Progenitor cell of endocrine pancreas (in vitro differentiated cells): ENCODE measurements at regions not wholly inside any gene's neighbourhood (a gene's known extent, or its start where the extent isn't known, plus 50 kb on each side); places are given as distances from the start of the nearest gene placed in this dataset.

Experiments
- DNase-seq: peaks from one replicate; pipeline ENCODE4 v3.0.0; 2021; ENCODE audit warnings: low spot score; ENCODE audit not compliant: unreplicated experiment
- H3K27ac Mint-ChIP-seq: 2 replicates; pipeline ENCODE4 v1.8.0; 2021; ENCODE audit warnings: mild to moderate bottlenecking, moderate library complexity, mixed read lengths
- H3K27me3 Mint-ChIP-seq: 2 replicates; pipeline ENCODE4 v1.8.0; 2021; ENCODE audit warnings: mixed read lengths
- H3K36me3 Mint-ChIP-seq: 2 replicates; pipeline ENCODE4 v1.8.0; 2022; ENCODE audit warnings: mixed read lengths; ENCODE audit not compliant: insufficient read depth
- H3K4me1 Mint-ChIP-seq: 2 replicates; pipeline ENCODE4 v1.8.0; 2021; ENCODE audit warnings: low read depth, mixed read lengths
- H3K4me3 Mint-ChIP-seq: 2 replicates; pipeline ENCODE4 v1.8.0; 2021; ENCODE audit warnings: low read depth, mild to moderate bottlenecking, moderate library complexity, mixed read lengths
- H3K9me3 Mint-ChIP-seq: 2 replicates; pipeline ENCODE4 v1.8.0; 2021; ENCODE audit warnings: low read depth, mixed read lengths
- TF ChIP-seq, protein P1 (sequence below): fragments of 200-600 bp; sonication (generic); IDR thresholded peaks from one replicate; pipeline ENCODE4 v1.5.0; 2021; ENCODE audit warnings: antibody characterized with exemption, mild to moderate bottlenecking; ENCODE audit not compliant: unreplicated experiment

DNA sequence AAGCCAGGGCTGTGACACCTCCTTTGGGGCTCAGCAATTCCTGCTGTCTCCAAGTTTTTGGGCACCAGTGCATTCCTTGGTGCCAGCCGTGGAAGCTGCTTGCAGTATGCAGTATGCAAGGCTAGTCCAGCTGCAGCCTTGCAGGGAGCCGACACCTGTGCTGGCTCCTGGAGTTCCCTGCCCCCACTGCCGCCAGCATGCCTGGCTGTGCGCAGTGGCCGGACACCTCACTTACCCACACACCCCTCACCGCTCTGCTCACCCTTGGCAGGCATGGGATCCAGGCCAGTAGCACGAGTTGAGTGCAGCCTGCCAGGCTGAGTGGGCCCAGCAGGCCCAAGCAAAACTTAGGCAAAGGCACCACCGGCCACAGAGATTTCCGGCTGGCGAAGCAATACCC lies 77.4 kb downstream of the SAMD9 start:
- H3K27ac Mint-ChIP-seq, result no peak overlapping the region
- H3K9me3 Mint-ChIP-seq, result no peaks in the 10 kb centered on the region
- peaks cover 14% of the 10 kb centered on the region for H3K27me3 Mint-ChIP-seq
- TF ChIP-seq, protein P1, sequence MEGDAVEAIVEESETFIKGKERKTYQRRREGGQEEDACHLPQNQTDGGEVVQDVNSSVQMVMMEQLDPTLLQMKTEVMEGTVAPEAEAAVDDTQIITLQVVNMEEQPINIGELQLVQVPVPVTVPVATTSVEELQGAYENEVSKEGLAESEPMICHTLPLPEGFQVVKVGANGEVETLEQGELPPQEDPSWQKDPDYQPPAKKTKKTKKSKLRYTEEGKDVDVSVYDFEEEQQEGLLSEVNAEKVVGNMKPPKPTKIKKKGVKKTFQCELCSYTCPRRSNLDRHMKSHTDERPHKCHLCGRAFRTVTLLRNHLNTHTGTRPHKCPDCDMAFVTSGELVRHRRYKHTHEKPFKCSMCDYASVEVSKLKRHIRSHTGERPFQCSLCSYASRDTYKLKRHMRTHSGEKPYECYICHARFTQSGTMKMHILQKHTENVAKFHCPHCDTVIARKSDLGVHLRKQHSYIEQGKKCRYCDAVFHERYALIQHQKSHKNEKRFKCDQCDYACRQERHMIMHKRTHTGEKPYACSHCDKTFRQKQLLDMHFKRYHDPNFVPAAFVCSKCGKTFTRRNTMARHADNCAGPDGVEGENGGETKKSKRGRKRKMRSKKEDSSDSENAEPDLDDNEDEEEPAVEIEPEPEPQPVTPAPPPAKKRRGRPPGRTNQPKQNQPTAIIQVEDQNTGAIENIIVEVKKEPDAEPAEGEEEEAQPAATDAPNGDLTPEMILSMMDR, result no peak
- DNase-seq, result no peak
- H3K36me3 Mint-ChIP-seq, result no peaks in the 10 kb centered on the region
- no peak overlapping the region for H3K4me3 Mint-ChIP-seq
- no peaks in the 10 kb centered on the region for H3K4me1 Mint-ChIP-seq

DNA sequence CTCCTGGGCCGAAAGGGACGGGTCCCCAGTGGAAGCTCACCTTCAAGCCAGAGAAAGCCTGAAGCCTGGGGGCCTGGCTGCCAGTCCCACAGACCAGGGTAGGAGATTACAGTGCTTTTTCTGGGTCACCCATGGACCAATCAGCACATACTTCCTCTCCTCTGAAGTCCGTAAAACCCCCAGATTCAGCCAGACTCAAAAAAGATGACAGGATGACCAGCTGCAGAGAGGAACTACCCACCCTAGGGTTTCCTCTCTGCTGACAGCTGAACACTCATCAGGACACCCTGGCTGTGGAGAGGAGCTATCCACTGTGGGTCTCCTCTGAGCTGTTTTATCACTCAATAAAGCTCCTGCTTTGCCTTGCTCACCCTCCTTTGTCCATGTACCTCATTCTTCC lies 78.0 kb downstream of the SAMD9 start:
- TF ChIP-seq, protein P1, result no peak
- H3K27me3 Mint-ChIP-seq, result peaks cover 14% of the 10 kb centered on the region
- H3K27ac Mint-ChIP-seq, result no peak overlapping the region
- H3K4me1 Mint-ChIP-seq, result no peaks in the 10 kb centered on the region
- no peak overlapping the region for H3K4me3 Mint-ChIP-seq
- H3K36me3 Mint-ChIP-seq, result no peaks in the 10 kb centered on the region
- DNase-seq, result no peak
- no peaks in the 10 kb centered on the region for H3K9me3 Mint-ChIP-seq

DNA sequence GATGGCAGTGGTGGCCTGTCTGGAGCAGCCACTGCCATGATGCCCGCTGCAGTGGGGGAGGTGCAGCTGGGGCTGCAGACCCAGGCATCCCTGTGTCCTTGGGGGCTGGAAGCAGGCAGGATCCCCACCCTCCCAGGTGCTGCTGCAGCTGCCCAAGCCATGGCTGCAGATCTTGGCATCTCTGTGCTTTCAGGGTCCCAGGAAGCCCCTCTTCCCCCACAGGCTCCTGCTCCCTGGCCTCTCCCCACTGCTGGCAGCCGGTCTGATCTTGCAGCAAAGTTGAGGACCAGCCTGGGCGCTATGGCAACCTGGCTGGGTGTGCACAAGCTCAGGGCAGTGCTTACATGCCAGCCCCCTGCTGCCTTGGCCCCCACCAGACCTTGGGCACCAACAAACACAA lies 78.5 kb downstream of the SAMD9 start:
- TF ChIP-seq, protein P1, result no peak
- H3K9me3 Mint-ChIP-seq, result no peaks in the 10 kb centered on the region
- H3K4me1 Mint-ChIP-seq, result no peaks in the 10 kb centered on the region
- H3K27me3 Mint-ChIP-seq, result peaks cover 10% of the 10 kb centered on the region
- H3K36me3 Mint-ChIP-seq, result no peaks in the 10 kb centered on the region
- DNase-seq, result no peak
- no peak overlapping the region for H3K4me3 Mint-ChIP-seq
- no peak overlapping the region for H3K27ac Mint-ChIP-seq

DNA sequence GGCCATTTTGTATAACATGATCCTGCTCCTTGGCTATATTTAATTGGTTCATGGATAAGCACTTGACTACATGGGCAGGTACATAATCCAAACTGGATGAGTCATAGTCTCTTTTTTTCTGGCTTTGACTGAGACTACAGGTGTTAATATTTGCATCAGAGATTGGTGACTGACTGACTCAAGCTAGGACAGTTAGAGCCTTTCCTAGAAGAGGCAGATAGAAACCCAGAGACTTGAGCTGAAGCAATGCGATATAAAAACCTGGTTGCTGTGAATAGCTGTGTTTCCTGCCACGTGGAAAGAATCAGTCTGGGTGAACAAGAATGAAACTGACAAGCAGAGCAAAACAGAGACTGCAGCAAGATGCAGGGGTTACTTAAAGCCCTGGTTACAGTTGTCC lies 81.0 kb downstream of the SAMD9 start:
- TF ChIP-seq, protein P1, result no peak
- peaks cover 8% of the 10 kb centered on the region for H3K9me3 Mint-ChIP-seq
- H3K4me3 Mint-ChIP-seq, result no peak overlapping the region
- no peaks in the 10 kb centered on the region for H3K36me3 Mint-ChIP-seq
- no peaks in the 10 kb centered on the region for H3K4me1 Mint-ChIP-seq
- no peak overlapping the region for H3K27ac Mint-ChIP-seq
- no peaks in the 10 kb centered on the region for H3K27me3 Mint-ChIP-seq
- DNase-seq, result no peak

DNA sequence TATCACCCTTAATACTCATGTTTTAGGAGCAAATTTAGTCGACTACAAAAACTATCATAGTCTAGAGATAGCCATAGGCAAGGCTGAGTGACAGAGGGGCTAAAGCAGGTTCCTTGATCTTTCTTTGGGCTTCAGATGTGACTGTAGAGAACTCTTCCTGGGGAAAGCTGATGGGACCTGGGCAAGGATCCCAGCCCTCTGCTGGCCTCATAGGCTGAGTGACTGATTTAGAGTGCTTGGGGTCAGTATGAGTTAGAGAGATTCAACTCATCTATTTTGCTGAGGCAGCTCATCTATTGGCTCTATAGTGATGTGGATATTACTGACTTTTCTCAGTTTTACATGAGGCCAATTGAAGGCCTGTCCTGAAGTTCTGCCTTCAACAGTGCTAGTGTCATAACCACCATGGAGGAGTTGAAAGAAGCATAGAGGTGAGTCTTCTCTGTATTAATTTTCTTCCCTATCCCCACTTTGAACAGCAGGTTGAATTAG lies 81.6 kb downstream of the SAMD9 start:
- H3K9me3 Mint-ChIP-seq, result peaks cover 8% of the 10 kb centered on the region
- H3K4me1 Mint-ChIP-seq, result no peaks in the 10 kb centered on the region
- no peak overlapping the region for H3K27ac Mint-ChIP-seq
- no peak overlapping the region for H3K4me3 Mint-ChIP-seq
- no peaks in the 10 kb centered on the region for H3K36me3 Mint-ChIP-seq
- no peak for DNase-seq
- TF ChIP-seq, protein P1, result no peak
- H3K27me3 Mint-ChIP-seq, result no peaks in the 10 kb centered on the region
